ENCODE measurements at regions not wholly inside any gene's neighbourhood (a gene's known extent, or its start where the extent isn't known, plus 50 kb on each side); places are given as distances from the start of the nearest gene placed in this dataset.

DNA sequence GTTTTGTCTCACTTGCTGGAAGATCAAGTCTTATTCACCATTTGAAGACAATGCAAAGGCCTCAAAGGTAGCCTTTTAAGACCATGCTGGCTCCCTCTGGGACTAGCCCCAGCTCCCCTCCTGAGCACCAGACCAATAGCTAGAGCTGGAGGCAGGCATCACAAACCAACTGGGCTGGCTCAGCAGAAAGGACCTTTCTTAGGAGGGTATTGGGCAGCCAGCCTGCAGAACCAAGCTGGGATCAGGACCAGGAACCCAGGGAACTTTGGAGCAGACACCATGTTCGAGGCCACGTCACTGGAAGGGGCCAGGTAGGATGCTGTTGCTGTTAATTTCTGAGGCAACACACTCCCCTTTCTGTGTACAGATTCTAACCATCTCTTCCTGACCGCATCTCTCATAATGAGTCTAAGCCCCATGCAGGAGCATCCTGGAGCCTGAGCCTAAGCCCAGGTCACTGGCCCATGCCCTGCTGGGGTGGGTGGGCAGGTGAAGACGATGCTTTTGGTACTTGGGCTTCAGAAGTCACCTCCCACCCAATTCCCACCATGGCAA, 81.4 kb upstream of the KLF13 start:
- TF ChIP-seq, protein P1, sequence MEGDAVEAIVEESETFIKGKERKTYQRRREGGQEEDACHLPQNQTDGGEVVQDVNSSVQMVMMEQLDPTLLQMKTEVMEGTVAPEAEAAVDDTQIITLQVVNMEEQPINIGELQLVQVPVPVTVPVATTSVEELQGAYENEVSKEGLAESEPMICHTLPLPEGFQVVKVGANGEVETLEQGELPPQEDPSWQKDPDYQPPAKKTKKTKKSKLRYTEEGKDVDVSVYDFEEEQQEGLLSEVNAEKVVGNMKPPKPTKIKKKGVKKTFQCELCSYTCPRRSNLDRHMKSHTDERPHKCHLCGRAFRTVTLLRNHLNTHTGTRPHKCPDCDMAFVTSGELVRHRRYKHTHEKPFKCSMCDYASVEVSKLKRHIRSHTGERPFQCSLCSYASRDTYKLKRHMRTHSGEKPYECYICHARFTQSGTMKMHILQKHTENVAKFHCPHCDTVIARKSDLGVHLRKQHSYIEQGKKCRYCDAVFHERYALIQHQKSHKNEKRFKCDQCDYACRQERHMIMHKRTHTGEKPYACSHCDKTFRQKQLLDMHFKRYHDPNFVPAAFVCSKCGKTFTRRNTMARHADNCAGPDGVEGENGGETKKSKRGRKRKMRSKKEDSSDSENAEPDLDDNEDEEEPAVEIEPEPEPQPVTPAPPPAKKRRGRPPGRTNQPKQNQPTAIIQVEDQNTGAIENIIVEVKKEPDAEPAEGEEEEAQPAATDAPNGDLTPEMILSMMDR (conservative IDR thresholded peaks at IDR 0.05; ENCODE audit: low read depth, low read length) = no peak
- no peak for TF ChIP-seq EZH2phosphoT487 (IDR thresholded peaks at IDR 0.05; ENCODE audit: borderline replicate concordance, low read length)
